Cerebellar cortex (tissue), 1 donor: ENCODE measurements at regions not wholly inside any gene's neighbourhood (a gene's known extent, or its start where the extent isn't known, plus 50 kb on each side); places are given as distances from the start of the nearest gene placed in this dataset.

Source experiments
- DNase-seq: peaks from one replicate; pipeline ENCODE4 v3.0.0-alpha.2; 2015; ENCODE audit warnings: low spot score

DNA sequence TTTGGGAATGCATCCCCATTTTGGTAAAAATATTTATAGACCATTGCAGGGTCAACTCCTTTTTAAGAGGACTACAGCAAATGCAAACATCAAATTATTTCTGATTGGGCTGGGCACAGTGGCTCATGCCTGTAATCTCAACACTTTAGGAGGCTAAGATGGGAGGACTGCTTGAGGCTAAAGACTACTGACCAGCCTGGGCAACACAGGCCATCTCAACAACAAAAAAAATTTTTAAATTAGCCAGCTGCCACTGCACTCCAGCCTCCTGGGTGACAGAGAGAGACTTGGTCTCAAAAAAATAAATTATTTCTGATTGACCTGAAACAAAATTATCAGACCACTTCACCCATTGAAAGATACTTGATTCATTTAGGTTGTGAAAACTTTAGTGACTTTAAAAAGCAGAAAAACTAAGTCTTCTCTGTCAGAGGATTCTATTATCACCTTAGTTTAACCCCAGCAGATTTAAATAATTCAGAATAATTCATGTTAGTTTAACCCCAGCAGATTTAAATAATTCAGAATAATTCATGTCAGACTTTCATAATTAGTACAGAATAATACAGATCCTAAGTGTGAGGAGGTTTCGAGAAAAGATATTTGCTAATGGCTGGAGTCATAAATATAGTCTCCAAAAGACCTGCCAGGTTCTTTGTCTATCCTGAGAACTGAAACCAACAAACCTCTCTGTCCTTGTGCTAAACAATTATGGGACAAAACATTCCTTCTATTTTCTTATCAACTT lies 183.6 kb upstream of the STT3B start:
- DNase-seq, result no peak

DNA sequence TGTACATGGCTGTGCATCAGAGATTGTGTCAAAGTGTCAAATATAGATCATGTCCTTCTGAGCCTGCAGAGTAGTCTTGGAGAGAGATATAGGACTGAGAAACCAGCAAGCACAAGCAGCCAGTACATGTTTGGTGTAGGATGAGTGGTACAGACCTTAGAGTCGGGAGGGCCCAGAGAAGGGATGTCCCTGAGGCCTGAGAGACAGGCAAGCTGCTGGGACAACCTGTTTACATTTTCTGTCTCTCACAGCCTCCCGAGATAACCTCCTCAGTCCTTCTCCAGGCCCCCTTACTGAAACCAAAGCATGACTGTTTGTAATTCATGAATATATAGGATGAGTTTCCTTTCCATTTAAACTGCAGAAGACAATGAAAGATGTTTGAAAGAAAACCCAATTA lies 182.4 kb upstream of the STT3B start:
- no peak for DNase-seq

DNA sequence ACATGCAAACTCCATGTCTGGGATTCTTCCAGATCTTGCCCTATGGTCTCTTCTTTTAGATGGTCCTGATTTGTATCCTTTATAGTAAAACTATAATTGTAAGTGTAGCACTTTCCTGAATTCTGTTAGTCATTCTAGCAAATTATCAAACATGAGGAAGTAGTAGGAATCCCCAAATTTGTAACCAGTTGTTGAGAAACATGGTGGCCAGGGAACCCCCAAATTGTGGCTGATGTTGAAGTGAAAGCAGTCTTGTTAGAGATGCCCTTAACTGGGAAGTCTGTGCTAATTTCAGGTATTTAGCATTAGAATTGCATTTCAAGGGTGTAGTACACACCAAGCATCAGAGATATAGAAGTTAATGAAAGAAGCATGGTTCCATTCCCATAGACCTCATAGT lies 180.4 kb upstream of the STT3B start:
- DNase-seq, result no peak

DNA sequence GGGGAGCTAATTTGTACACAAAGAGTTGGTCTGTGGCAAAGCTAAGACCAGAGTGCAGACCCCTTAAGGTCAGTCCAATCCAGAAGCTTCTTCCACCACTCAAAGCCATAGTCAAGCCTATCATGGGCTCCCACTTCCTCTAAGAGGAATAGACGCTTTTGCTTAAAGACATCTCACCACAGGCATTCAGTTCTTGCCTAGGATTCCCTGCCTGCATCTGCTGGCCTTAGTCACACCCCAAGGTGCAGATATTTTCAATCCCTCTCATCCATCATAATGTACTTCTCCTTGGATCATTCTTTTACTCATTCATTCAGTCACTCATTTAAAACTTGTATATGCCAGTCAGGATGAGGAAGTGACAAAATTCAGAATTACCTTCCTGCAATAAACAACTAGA lies 179.6 kb upstream of the STT3B start:
- no peak for DNase-seq

DNA sequence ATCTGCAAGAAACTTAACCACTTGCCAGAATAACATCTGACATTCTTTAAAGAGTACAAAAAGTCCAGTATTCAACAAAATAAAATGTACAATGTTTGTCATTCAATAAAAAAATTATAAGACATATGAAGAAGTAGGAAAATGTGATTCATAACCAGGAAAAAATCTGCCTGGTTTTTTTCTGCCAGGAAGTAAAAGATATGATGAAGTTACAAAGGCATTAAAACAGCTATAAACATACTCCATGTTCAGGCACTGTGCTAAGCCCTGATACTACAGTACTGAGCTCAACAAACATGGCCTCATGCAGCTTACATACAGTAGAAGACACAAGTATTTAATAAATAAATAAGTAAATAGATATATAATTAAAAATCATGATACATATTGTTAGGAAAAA lies 178.4 kb upstream of the STT3B start:
- no peak for DNase-seq

DNA sequence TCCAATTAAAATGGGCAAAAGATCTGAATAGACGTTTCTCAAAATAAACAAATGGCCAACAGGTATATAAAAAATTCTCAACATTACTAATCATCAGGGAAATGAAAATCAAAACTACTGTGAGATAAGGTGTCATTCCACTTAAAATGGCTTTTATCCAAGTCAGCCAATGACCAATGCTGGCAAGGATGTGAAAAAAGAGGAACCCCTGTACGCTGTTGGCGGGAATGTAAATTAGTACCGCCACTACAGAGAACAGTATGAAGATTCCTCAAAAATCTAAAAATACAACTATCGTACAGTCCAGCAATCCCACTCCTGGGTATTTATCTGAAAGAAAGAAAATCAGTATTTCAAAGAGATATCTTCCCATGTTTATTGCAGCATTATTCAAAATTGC lies 176.9 kb upstream of the STT3B start:
- no peak for DNase-seq

DNA sequence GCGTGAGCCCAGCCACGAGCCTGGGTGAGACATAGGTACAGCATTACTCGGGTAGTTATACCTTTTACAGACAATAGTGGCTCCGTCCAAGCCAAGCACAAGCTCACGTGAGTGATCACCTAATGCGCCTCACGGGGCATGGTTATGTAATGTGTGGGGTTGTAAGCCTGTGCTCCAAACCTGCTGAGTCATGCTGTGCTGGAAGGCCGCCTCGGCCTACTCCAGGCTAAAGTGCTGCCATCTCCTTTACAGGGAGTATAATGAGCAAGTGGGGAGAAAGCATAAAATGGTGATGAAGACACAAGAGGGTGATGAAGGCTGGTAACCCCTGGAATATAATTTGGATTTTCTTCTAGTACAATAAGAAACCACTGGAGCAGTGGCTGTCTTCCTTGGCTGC lies 175.8 kb upstream of the STT3B start:
- no peak for DNase-seq

DNA sequence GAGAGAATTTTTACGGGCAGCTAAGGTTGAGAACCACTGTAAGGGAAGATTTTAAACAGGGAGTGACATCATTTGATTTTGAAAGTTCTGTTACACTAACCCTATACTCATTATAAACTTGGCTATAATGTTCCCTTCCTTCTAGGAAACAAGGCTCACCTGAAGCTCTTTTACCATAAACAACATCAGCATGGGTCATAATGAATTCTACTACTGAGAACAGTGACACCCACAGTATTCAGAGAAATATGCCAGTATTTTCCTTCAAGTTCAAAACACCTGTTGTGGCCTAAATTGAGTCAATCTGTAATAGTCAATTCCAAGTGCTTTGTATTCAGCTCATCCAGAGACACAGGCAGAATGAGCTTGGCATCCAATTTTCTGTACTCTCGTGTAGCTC lies 175.3 kb upstream of the STT3B start:
- no peak for DNase-seq

DNA sequence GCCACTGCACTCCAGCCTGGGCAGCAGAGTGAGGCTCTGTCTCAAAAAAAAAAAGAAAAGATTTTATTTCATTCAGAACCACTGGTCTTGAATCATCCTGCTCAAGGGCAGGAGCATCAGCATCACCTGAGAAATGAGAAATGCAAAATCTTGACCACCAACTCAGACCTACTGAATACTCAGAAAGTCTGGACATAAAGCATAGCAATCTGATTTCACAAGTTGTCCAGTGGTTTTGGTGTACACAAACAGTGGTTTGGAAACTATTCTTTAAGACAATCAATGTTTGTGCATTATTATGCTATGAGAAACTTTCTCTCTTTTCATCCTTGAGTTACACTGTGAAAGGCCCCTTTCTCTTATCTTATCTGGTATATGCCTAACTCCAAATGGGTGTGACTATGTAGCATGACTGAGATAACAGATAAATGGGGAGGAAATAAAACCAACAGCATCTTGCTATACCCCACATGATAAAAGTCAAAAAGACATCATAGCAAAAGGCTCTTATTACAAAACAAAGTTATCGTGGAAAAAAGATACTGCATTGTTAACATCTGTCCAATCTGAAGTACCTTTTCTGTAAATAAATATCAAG lies 174.2 kb upstream of the STT3B start:
- DNase-seq, result no peak

DNA sequence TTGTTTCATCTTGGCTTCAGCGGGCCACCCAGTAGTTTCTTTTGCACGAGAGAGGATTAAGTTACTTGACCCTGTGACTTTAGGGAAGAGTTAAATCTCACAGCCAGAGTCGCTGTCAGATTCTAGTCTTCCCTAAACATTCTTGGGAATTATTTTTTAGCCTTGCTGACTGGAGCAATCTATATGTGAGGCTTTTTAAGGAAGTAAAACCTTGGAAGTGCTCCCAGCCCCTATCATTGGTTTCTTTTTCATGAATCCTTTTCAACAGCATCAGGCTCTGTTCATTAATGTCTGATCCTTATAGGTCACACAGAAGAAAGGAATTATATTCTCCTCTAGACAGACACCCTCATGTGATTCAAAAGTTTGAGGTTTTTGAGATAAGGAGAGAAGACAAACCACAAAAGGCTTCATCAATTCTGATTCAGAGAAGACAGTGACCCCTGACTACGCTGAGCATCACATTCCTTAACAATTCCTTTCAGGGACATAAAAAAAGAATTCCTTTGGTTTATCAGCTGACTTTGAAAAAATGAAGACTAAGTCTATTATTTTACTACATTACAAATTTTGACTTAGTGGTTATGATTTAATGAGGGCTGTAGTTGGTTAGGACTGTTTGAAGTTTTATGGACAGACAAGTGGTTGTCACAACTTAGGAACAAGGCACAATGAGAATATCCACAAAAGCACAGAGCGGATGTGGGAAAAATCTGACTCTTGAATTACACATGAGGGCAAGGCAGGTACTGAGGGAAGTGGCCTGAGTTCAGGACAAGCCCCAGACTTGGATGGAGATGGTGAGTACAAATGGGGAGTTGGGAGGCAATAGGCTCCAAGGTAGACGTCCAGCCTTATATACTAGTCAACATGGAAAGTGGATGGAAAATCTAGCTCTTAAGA lies 171.1 kb upstream of the STT3B start:
- DNase-seq, result no peak

DNA sequence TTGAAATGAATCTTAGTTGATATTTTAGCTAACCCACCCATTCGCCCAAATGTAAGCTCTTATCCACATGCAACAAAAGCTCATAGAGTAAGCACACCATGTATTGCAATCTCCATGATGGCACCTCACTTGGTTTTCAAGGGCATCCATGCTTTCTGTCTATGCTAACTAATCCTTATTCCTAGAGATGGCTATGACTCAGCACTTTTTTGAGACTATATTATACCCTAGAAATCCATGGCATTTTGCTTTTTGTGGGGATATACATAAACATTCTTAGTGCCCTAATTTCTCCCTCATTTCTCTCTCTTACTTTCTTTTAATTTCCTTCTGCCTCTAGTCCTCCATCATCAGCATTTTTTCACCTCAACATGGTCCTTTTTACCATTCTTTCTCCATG lies 168.5 kb upstream of the STT3B start:
- no peak for DNase-seq

DNA sequence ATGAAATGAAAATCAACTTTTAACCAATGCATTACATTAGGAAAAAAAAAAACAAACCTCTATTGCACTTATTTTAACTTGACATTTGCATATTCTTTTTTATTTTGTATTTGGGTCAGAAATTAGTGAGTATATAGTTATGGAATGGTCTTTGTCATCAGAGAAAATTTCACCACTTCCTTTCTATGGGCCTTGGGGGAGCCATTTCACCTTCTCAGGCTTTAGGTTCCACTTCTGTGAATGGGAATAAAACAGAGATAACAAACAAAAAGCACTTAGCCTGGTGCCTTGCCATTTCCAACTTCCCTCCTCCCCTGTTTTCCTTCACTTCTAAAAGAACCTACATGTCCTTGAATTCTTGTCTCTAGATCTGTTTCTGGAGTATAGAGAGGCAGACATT lies 168.0 kb upstream of the STT3B start:
- no peak for DNase-seq

DNA sequence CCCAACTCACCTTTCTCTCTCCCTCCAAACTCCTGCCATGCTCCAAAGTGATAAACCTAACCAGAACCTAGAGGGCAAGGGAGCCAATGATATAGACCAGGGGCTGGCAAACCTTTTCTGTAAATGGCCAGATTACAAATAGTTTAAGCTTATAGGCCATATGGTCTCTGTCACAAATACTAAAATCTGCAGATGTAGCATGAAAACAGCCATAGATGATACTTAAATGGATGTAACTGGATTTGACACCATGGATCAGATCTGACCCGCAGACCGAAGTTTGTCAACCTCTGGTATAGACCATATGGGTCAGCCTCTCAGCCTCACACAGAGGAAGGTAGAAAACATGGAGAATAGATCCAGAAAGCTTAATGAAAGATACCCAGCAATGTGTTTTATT lies 165.2 kb upstream of the STT3B start:
- no peak for DNase-seq

DNA sequence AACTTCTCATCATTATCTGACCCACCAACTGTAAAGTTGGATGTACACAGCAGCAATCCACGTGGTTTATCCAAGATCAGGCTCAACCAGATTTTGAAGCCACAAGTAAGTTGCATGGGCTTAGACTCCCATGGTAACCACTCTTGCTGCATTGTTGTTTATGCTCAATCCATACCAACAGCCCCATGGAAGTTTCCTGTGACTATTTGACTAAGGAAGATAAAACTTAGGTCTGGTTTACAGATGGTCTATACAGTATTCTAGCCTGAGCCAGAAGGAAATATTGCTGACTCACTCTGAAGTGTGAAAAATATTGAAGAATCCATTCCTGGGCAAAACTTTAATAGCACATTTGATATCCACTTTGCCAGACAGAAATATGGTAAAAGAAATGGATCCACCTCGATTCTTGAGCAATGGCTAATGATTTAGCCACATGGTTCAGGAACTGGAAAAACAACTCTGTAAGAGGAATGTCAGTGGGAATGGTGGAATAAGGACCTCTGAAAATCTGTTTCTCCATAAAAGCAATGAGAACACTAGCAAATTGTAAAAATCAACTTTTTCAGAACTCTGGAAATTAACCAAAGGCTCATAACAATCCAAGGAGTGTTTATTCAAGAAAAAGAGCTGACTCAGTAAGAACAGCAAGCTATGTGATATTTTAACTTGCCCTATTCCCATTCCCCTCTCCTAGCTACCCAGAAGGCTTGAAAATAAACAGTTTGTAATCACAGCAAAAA lies 162.9 kb upstream of the STT3B start:
- no peak for DNase-seq

DNA sequence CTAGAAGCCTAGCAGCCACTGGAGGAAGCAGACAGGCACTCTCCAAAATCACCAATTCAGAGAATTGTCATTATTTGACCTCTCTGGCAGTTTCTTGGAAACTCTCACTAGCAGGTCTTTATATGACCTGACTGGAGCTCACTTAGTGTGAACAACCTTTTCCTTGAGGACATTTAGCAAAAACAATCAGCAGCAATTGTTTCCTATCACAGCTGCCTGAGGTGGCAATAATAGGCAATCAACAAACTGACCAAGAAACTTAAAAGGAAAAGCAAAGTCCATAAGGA lies 162.4 kb upstream of the STT3B start:
- DNase-seq, result no peak

DNA sequence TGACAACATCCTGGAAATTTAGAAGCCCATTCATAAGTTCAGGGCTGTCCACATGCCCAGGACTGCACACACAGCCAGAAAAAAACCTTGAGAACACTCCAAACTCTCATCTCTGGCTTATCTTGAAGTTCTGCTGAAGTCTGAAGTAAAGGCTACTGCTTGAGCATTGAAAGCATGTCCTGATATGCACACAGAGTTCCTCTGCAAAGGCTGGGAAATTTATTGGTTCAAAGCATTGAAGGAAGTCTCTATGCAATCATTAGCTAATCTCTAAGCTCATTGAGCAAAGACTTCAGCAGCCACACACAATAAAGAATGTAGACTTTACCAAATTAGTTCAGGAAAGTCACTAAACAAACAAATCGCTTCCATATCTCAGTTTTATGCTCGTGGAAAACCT lies 162.0 kb upstream of the STT3B start:
- DNase-seq, result no peak

DNA sequence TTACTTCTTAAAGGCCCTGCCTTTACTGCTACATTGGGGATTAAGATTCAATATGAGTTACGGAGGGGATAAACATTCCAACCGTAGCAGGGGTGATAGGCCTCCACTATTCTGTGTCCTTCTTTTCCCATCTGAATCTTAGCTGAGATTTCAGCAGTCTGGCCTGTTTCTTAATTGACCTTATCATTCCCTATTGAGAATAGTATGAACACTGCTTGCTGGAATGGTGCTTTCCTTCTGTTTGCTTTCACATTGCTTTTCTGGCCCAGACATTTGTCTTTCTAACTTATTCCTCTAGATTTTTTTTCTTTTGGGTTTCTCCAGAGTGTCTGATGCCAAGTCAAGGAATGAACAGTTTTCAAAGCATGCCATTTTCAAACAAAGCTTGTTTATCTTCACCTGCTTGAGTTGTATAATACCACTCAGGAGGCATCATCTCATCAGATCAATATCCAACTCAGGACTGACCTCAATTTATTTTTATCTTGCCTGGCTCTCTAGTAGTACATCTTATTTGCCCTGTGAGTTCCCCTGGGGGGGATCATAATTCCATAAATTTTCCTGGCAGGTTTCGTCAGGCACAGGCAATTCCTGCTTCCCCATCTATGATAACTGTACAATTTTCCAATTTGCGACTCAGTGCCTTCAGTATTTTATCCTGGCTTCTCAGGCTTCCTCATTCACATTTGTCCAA lies 161.1 kb upstream of the STT3B start:
- no peak for DNase-seq

DNA sequence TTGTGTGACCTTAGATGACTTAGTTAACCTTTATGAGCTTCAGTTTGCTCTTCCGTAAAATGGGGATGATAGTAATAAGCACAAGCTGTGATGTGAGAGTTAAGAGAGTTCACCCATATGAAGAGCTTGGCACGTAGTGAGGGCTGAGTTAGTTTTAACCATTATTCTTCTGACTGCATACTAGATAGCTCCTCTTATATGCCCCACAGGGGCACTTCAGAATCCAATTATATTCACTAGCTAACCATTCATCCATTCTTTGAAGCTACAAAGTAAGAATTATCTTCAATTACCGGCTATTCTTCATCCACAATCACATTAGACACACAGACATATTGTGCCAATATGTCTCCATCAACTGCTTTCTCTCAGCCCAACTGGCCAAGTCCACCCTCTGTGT lies 159.0 kb upstream of the STT3B start:
- DNase-seq, result no peak

DNA sequence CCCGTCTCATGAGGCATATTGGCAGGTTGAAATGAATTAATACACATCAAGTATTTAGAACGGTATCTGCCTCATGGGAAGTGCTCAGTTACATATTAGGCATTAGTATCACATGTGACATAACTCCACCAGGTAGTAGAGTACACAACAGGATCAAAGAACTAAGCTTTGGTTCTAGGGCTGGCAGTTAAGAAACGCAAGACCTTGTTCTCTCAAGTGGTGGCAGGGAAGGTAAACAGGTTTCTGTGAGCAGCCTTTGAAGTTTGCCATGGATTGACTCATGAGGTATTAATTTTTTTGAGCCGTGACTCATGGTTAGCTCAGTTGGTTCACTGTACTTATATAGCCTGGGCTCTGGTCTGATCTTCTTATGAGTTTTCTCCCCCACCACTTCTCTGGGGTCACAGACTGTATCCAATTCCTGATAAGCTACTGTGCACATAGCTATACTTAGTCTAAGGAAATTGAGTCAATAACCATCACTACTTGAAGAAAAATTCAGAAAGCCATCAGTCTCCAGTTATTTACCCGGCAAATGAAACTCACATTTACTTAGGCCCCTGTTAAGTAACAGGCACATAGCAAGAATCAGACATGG lies 155.6 kb upstream of the STT3B start:
- no peak for DNase-seq

DNA sequence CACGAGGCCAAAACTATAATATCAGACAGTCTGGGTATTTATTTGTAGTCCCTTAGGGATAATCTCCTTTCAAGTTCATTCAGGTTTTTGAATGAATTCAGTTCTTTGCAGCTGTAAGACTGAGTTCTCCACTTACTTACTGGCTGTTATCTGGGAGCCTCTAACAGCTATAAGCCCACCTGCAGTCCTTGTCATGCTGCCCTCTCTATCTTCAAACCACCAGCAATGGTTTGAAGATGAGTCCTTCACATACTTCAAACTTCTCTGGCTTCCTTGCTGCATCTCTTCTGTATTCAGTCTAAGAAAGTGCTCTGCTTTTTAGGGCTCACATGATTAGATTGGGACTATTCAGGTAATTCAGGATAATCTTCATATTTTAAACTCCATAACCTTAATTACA lies 154.5 kb upstream of the STT3B start:
- no peak for DNase-seq

DNA sequence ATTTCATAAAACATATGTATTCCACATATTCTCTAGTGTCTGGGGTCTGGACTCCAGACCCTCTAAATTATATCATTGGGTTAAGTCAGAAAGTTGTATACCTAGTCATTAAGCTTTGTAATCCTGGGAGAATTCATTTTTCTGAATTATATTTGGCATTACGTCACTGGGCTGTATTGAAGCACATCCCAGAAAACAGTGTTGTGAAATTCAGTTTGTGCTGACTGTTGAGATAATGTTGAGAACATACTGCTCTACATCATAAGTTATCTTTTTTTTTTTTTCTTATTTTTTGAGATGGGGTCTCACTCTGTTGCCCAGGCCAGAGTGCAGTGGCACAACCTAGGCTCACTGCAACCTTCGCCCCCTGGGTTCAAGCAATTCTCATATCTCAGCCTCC lies 153.1 kb upstream of the STT3B start:
- no peak for DNase-seq

DNA sequence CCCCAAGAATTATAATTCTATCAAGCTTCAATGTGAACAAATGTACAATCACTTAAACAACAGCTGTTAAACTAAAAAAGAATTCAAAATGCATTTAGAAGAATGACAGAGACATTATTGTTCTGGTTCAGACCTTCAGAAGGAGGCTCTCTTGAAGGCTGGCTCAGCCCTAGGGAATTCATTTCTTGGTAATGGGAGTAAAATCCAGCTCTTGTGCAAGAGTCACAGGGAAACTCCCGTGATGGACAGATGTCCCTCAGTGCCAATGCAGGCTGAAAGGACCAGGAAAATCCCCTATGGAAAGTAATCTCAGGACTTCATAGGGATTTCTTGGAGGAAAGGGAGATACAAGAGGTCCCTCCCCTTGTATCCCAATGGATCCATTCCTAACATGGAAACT lies 149.9 kb upstream of the STT3B start:
- DNase-seq, result no peak
